CMK (cell line): ENCODE measurements at regions not wholly inside any gene's neighbourhood (a gene's known extent, or its start where the extent isn't known, plus 50 kb on each side); places are given as distances from the start of the nearest gene placed in this dataset.

Source experiments
- DNase-seq: peaks from one replicate; pipeline ENCODE4 v3.0.0-alpha.2; 2010; ENCODE audit warnings: low read depth

DNA sequence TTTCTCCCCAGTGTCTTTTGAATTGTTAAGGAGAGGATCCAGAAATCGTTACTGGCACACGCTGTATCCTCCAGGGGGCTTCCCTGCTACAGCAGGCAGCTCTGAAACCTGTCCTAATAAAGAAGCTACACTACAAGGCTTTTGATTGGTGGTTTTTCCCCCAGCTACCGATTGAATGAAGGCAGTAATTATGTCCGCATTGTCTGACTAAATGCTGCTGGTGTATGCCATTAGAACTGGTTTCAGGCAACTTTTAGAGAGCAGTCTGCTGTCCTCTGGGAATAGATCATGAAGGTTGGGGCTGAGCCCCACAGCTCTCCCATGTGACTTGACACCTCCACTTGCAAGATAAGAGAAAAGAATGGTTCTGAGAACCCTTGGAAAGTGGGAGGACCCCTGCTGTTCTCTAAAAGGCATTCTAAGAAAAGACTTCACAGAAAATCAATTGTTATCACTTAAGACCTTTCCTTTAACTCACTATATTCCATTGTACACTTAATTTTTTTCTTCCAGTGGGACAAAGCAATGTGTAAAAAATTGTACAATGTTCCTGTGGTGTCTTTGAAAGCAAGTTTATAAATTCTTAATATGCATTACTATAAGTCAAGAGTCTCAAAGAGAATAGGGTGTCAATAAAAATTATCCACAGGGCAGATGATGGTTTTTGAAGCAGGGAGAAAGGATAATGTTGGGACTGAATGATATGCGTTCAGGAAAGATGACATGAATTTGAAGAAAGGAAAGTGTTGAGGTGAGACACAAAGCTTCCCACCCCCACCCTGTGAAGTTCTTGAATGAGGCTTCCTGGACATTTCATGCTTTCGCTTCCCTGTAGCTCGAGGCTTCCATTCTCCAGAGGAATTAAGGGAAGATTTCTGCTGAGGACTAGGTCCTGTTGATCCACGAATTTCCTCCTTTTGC lies 53.0 kb upstream of the DAZL start:
- DNase-seq = no peak

DNA sequence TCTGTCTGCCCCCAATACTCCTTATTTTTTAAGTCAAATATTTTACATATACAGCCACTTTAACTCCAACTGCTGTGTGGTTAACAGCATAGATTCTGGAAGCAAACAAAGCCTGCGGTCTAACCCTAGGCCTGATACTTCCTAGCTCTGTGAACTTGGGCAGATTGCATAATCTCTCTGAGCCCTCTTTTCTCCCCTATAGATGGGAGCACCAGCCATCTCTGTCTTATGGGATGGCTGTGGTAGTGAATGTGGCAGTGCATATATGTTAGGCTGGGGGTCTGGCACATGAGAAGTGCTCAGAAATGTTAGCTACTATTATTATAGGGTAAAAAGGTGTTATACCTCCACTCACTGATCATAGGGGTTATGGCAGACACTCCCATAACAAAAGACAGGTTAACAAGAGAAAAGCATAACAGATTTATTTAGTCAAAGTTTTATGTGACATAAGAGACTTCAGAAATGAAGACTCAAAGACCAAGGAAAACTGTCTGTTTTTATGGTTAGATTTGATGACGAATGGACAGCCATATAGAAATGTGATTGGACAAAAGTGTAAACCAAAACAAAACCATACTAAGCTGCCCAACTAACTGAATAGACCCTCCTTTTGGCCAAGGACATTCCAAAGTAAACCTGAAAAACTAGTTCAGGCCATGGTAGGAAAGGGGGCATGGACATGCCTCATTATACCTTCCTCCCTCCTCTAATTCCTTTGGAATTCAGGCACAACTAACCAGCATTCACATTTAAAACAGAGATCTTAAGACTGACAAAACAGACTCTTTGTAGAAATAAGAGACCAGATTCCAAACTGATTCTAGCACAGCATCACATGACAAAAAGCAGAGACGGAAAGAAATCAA lies 53.9 kb upstream of the DAZL start:
- no peak for DNase-seq

DNA sequence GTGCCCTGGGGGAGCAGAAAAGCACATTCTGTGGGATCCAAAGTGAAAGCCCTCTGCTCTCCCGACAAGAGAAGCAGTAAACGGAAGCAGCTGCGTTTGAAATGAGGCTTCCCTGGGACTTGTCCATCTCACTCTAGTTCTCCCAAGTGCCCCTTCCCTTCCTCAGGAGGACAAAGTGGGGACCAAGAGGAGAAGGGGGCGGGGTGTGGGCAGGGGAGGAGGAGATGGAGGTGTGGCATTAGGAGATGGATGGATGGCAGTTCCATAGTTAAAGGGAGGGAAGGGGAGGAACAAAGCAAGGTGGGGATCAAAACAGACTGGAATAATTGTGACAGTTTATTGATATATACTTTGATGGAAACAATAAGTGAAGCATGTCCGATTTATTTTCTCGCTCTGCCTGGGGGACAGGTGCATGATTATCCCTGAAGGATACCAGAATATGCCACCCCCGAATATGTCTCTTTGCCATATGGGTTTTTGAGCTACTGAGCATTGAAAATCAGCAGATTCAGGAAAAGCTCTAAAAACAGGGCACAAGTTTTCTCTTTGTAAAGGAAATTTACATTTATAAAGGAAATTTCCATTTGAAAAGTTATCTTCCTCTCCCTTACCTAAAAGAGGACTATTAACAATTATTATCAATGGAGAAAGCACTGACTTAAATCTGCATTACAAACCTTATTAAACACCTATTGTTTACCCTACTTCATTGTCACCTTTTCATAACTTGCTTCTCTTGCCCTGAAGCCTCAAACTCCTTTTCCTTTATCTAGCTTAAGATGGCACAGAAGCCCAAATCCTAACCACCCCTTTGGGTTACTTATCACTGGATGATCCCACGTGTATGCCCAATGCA lies 58.9 kb upstream of the DAZL start:
- DNase-seq = no peak

DNA sequence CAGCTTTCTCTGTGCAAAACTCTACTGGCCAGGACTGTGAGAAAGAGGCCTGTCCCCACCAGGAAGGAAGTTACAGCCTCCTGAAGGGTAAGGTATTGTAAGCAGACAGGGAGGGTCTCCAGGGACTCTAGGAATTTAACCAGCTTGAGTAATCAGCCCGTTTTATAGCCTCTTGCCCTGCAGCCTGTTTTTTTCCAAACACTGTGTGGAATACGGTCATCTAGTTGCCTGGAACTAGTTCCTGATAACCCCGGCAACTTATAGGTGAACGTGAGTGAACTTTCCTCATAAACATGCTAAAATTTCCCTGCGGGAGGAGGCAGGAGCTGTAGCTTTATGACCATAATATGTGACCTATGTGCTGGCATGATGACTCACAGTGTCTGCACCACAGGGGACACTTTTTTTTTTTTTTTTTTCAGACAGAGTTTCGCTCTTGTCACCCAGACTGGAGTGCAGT lies 60.1 kb upstream of the DAZL start:
- no peak for DNase-seq

DNA sequence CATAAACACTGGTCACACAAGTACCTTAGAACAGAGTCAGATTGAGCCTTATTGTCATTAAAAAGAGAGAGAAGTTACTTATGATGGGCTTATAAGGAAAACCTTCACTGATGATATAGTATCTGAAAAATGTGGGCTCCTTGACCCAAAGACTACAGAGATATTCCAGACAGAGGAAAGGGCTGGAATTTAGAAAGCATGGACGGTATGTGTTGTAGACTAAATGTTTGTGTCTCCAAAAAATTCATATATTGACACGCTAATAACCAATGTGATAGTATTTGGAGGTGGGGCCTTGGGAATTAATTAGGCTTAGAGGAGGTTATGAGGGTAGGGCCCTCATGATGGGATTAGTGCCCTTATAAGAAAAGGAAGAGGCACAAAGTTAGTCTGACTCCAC lies 61.0 kb upstream of the DAZL start:
- DNase-seq = no peak

DNA sequence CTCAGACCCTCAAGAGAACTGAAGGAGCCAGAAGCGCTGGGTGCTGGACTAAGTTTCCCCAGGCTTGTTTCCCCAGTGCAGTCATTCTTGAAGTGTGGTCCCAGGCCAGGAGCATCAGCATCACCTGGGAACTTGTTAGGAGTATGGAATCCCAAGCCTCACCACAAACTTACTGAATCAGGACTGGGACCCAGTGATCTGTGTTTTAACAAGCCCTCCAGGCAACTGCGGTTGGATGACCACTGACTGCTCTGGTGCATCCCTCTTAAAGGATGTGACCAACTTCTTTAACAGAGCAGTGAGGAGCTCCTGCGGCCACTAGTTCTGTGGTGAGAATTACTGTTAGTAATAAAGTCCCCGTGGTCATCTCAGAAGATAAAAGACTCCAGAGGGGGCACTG lies 62.4 kb upstream of the DAZL start:
- no peak for DNase-seq

DNA sequence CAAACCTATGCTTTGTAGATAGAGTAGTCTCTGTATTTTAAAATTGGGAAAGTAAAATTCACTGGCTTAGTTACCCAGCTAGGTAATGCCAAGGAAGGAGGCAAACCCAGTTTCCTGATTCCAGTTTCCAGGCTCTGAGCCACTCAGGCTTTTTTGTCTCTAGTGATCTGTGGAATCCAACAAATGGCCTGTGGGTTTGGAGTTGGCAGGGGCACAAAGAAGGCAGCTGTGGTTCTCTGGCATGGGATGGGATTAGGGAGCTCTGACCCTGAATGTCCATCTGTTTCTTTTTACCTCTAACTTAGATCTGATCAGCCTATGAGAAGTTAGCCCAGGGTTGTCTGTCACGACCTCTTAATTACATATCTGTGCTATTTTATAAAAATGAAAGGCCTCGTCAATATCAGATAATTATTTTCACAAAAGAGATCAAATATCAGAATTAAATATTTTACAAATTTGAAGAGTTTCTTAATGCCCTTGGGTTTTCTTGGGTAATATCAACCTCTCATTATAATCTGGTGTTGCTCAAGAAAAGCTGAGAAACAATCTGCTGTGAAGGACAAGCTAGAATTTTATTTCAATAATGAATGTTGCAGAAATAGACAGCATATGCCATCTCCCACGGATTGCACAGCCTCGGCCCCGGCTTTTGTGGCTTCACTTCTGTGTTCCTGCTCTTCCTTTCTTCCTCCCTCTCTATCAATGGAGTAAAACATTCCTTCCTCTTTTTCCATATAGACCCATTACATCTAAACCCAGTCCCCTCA lies 63.7 kb upstream of the DAZL start:
- no peak for DNase-seq

DNA sequence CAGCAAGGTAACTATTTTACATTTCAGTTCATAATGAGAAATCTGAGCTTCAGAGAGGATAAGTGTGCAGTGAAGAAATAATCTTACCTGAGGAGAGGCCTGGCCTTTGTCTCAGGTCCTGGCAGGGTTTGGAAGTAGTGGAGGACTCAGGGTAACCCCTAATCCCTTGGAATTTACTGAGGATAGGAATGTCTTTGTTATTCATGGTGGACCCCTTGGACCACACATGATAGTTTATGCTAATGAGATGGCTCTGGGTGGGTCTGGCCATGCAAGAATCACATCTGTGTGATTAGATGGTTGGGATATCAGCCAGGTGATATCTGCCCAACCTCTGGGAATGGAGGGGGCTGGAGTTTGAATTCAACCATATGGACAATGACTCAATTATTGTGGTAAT lies 65.0 kb upstream of the DAZL start:
- DNase-seq = no peak

DNA sequence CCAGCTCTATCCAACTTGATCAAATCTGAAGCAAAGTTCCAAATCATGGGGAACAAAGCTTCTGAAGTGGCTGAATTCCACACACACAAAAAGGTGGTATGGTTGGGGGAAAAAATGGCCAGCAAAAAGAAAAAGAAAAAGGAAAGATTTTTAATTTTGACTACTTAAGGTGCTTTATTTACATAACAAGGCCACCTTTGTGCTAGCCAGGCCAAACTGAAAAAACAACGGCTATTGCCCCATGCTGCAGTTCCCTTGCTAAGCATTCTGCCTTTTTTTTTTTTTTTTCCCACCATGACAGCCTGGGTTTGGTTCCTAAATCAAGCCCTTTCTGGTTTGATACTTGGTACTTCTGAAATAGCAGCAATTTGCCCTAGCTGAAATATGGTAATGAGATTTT lies 66.5 kb upstream of the DAZL start:
- no peak for DNase-seq

DNA sequence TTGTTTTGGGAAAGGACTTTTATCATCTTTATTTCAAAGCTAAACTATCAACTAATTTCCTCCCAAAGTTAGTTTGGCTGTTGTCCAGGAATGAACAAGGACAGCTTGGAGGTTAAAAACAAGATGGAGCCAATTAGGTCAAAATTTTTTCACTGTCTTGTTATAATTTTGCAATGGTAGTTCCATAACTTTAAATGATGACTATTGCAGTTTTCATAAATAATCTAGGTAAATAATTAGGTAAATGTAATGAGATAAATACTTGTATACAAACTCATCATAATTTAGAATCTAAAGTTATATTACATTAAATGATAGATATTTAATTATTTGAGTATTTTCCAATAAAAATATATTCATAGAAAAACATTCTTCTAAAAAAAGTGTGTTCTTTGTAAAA lies 68.3 kb upstream of the DAZL start:
- DNase-seq = no peak

DNA sequence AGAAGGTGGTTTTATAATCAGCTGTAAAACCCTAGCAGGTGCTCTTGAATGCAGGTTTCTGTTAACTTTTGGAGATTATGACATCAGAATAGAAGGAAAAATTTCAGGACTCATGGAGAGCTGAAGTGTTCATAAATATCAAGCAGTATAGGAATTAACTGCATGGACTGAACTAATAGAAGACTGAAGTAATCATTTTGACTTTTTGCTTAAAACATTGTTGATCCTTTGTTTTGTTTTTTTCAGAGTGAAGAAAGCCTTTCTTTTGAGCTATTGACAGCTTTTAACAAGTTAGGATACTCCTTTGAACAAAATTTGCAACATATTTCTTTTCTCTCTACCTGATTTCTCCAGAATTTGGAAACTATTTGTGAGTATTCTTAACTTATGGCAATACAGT lies 70.6 kb upstream of the DAZL start:
- no peak for DNase-seq

DNA sequence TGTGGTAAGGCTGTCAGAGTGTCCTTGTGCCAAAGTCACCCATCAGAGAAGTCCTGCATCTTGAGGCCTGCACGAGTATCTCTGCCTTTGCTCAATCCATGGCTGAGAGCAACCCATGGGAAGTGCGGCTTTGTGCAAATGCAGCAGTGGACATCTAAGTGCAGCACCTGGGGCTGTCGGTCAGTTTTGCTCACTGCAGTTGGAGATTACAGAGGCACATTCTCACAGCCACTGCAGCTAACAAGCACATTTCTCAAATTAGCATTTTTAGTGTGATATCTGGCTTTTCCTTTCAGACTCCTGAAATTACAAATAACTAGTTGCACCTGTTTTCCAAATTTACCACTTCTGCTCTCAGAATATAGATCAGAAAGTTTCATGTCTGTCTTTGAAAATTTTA lies 81.5 kb upstream of the DAZL start:
- DNase-seq = no peak

DNA sequence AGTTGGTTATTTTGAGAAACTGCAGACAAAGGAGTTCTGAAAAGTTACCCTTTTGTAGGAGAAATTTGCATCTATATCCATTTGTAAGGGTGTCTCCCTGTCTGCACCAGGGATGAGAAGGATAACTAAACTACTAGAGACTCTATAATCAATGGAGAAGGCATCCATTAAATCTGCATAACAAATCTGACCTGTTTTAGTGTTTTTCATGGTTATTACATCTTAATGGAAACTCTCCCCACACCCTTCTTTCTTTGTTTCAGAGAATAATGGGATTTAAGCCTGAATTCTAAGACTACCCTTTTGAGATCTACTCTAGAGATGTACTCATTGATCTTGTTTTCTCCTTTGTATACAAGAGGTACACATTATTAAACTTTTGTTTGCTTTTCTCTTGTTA lies 82.0 kb upstream of the DAZL start:
- DNase-seq = no peak

DNA sequence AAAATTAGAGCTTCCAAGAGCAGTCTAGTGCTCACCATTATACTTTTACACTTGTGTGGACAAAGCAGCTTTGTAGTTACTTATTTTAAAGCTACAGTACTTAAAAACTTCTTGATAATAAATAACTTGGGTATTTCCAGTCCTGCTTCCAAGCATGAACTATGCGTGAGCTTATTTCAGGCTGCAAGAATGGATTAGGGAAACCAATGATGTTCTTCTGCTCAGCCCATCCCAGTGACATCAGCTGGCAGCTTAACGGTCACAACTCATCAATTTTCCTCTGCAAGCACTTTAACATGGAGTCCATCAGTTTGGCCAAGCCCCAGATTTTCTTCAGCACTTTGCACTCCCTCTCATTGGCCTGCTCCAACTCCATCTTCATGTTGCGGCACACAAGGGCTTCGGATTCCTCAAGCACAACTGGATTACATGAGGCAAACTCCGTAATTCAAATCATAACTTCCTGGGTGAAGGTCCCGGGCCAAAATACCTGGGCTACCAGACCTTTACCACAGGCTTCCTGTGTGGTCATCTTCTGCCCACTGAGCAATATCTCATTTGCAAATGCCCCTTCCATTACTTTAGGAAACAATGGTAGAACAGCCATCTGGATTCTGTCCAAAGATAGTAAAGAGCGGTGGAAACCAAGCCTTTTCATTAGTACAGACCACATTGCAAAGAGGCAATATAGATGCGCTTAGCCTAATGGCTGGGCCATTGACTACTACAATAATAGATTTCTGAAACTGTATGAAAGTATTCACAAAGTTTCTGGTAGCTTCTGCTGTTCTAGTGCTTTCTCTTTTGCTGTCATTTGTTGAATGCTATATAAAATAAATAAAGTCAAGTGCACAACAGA lies 87.5 kb upstream of the DAZL start:
- DNase-seq = no peak

DNA sequence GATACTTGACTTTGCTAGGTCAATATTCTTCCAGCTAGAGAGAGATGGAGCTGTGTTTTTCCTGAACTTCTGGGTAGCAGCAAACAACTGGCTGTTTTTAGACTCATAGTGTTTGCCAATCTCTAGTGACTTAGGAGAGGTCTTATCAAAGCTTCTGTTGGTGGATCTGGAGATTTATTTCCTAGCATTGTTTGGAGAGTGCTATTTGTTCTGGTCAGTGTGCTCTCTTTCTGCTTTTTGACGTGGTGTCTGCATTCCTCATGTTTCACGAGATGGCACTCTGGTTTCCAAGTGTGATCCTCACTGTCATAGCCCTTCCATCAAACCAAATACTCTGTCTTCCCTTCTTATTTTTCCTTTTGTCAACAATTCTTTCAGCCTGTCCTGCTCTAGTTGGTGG lies 88.6 kb upstream of the DAZL start:
- DNase-seq = no peak

DNA sequence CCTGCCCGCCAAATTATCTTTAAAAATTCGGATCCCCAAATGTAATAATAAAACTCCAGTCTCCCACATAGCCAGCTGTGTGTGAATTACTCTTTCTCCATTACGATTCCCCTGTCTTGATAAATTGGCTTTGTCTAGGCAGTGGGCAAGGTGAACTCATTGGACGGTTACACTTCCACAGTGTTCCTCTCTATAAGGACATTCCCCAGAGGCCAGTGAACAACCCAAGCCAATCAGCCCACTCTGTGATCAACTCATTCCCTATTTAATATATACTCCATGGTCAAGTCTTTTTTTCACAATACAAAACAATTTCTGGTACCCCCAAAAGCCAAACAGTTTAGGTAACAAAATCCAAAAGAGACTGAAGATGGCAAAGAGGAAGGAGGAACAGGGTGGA lies 90.5 kb upstream of the DAZL start:
- DNase-seq = no peak

DNA sequence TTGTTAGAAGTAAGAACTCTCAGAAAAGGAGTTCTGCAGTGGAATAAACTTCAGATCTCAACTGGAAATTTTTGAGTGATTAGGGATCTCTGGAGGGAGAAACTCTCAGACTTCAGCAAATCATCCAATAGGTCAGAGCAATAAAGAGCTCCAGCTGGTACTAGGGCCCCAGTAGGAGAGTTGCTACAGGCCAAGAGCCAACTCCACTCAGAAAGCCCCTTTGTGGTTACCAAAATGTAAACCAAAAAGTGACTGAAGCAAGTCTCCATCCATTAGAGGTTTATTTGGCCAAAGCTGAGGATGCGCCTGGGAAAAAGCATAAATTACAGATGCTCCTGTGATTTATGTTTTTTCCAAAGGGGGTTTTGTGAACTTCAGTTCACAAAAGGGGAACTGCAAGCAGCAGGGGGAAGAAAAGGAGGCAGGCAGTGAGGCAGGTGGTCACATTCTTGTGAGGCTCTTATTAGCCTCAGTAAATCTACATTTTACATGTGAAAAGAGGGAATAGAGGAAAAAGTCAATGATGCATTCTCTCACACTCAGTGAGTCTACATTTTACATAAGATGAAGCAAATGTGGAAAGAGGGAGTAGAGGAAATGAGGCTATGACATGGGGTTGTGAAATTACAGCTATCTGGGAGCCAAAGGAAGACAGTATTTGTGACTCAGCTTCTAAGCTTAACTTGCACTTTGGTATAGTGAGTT lies 92.4 kb upstream of the DAZL start:
- no peak for DNase-seq

DNA sequence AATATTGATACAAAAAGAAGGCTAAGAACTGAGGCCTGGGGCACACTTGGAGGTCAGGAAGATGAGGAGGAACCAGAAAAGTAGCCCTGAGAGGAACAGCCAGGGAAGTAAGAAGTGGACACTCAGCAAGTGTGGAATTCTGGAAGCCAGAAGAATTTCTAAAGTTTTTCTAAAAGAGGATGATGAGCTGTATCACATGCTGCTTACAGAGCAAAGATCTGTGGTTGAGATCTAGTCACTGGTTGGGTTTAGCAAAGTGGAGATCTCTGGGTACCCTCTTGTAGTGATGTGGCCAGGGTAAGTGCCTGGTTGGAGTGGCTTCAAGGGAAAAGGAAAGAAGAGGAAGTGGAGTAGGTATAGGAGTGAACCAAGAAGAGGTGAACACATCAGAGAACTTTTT lies 95.4 kb upstream of the DAZL start:
- DNase-seq = no peak

DNA sequence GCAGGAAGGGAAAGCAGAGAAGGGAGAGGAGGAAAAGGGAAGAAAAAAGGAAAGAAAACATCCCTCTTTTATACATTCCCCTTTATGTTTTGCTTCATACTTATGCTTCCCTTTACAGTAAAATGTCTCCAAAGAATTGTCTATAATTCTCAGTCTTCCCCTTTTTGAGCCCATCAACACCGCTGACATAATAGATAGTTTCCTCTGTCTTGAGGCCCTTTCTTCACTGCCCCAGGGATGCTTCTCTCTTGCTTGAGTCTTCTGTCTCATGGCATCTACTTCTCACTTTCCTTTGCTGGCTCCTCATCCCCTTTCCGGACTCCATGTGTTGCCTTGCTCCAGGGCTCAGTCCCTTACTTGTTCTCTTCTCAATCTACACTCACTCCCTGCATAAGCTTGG lies 99.7 kb upstream of the DAZL start:
- DNase-seq = no peak

DNA sequence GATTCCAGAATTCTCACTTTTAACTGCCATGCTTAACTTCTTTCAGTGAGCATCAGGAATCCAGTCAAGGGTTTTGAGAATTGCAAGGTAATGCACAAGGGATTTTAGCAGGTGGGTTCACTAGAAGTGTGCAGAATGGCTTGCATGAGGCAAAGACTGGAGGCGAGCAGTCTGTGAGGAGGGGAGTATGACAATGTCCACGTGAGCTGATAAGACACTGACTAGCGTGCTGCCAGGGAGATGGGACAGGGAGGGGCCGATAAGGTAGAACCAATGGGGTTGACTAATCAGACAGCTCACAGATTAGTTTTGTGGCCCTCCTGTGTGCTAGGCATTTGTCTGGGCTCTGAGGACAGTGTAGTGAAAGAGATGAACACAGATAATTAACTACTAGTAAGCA lies 102.0 kb upstream of the DAZL start:
- DNase-seq = no peak
